ENCODE measurements at regions not wholly inside any gene's neighbourhood (a gene's known extent, or its start where the extent isn't known, plus 50 kb on each side); places are given as distances from the start of the nearest gene placed in this dataset.

DNA sequence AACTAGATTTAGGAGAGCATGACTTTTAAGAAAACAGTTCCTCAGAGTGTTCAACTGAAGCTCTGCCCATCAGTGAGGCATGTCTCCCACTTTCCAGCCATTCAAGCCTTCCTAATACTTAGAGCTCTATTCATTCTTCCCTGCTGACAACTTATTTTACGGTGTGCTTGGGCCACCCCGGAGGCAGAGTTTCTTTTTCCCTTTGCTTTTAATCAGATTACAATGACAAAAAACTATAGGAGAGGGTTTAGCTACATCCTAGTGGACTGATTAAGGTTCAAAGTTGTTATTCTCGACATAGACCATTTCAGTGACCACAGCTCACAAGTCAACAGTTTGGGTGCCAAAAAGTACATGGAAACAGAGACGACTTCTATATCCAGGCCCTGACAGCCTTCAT lies 167.8 kb upstream of the TRIB2 start:
- H3K9me3 Mint-ChIP-seq, result no peaks in the 10 kb centered on the region
- DNase-seq, result no peak
- H3K27ac Mint-ChIP-seq, result peak overlapping the region; percentile 5; the same call in 1 of the 2 replicates
- H3K27me3 Mint-ChIP-seq (ENCODE audit: insufficient read depth), result no peaks in the 10 kb centered on the region; the same call in 1 of the 2 replicates
- no peak overlapping the region for H3K4me3 Mint-ChIP-seq
- H3K36me3 Mint-ChIP-seq (ENCODE audit: low read depth), result peaks cover 6% of the 10 kb centered on the region
- TF ChIP-seq, protein P1, sequence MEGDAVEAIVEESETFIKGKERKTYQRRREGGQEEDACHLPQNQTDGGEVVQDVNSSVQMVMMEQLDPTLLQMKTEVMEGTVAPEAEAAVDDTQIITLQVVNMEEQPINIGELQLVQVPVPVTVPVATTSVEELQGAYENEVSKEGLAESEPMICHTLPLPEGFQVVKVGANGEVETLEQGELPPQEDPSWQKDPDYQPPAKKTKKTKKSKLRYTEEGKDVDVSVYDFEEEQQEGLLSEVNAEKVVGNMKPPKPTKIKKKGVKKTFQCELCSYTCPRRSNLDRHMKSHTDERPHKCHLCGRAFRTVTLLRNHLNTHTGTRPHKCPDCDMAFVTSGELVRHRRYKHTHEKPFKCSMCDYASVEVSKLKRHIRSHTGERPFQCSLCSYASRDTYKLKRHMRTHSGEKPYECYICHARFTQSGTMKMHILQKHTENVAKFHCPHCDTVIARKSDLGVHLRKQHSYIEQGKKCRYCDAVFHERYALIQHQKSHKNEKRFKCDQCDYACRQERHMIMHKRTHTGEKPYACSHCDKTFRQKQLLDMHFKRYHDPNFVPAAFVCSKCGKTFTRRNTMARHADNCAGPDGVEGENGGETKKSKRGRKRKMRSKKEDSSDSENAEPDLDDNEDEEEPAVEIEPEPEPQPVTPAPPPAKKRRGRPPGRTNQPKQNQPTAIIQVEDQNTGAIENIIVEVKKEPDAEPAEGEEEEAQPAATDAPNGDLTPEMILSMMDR (IDR thresholded peaks at IDR 0.05), result no peak
- H3K4me1 Mint-ChIP-seq (ENCODE audit: low read depth), result peaks cover 20% of the 10 kb centered on the region

DNA sequence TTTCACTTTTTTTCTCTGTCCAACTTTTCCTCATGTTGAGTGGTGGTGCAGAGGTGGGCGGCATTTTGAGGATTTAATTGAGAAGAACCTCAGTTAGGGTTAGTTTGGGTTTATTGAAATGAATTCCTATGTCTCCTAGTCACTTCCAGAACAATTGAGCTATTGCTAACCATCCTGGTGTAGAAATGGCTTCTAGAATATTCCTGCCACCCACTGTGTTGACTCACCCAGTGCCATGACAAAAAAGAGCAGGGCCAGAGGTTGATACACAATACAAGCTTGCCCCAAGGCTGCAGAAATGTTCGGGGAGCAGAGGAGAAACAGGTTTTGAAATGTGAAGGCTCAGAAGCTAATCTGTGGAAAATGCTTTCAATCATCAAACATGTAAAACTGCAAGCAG lies 167.1 kb upstream of the TRIB2 start:
- Mint-ChIP-seq H3K27me3 (ENCODE audit: insufficient read depth) (no peaks in the 10 kb centered on the region; the same call in 1 of the 2 replicates), H3K4me1 (ENCODE audit: low read depth) (peaks cover 25% of the 10 kb centered on the region), H3K9me3 (no peaks in the 10 kb centered on the region), H3K4me3 (no peak overlapping the region), H3K36me3 (ENCODE audit: low read depth) (peaks cover 6% of the 10 kb centered on the region), H3K27ac (no peak overlapping the region; the same call in 1 of the 2 replicates)
- TF ChIP-seq, protein P1 (IDR thresholded peaks at IDR 0.05), result no peak
- peak; percentile 55 for DNase-seq

DNA sequence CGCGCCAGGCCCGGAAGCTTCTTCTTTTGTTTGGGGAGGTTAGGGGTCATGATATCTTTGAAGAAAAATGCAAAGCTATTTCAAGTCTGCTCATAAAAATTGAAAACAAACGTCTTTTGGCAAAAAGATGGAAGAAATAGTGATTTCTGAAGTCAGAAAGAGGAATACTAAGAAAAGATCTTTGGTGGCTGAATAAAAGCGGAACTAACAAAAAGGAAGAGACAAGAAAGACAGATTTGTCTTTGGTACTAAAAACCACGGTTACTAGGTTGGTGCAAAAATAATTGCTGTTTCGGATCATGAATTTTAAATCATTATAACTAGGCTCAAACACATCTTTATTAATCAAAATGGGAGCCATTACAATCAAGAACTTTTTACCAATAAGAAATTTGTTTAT lies 164.6 kb upstream of the TRIB2 start:
- peaks cover 49% of the 10 kb centered on the region for H3K4me1 Mint-ChIP-seq (ENCODE audit: low read depth)
- H3K4me3 Mint-ChIP-seq, result no peak overlapping the region
- H3K27me3 Mint-ChIP-seq (ENCODE audit: insufficient read depth), result no peaks in the 10 kb centered on the region; the same call in none of the 2 replicates
- no peaks in the 10 kb centered on the region for H3K9me3 Mint-ChIP-seq
- TF ChIP-seq, protein P1 (IDR thresholded peaks at IDR 0.05), result no peak
- H3K36me3 Mint-ChIP-seq (ENCODE audit: low read depth), result peaks cover 6% of the 10 kb centered on the region
- no peak for DNase-seq
- H3K27ac Mint-ChIP-seq, result no peak overlapping the region

- Mint-ChIP-seq H3K4me1 (ENCODE audit: low read depth) (peaks cover 49% of the 10 kb centered on the region), H3K27me3 (ENCODE audit: insufficient read depth) (no peaks in the 10 kb centered on the region; the same call in 1 of the 2 replicates), H3K9me3 (no peaks in the 10 kb centered on the region), H3K36me3 (ENCODE audit: low read depth) (peaks cover 6% of the 10 kb centered on the region), H3K4me3 (peak overlapping the region; percentile 66; the same call in 1 of the 2 replicates), H3K27ac (peak overlapping the region; percentile 86)
- TF ChIP-seq, protein P1 (IDR thresholded peaks at IDR 0.05), result no peak; the same call in 1 of the 2 replicates
- DNase-seq, result peak; percentile 22
These were observed 162.3 kb upstream of the TRIB2 start for GRCh38 chr2:12554224-12555011.

GRCh38 chr2:12555012-12555645 lies 161.6 kb upstream of the TRIB2 start:
- TF ChIP-seq, protein P1 (IDR thresholded peaks at IDR 0.05), result no peak; the same call in 1 of the 2 replicates
- no peaks in the 10 kb centered on the region; the same call in 1 of the 2 replicates for H3K27me3 Mint-ChIP-seq (ENCODE audit: insufficient read depth)
- peak overlapping the region; percentile 86 for H3K27ac Mint-ChIP-seq
- DNase-seq, result peak; percentile 66
- H3K4me1 Mint-ChIP-seq (ENCODE audit: low read depth), result peaks cover 43% of the 10 kb centered on the region
- H3K9me3 Mint-ChIP-seq, result no peaks in the 10 kb centered on the region
- H3K36me3 Mint-ChIP-seq (ENCODE audit: low read depth), result peaks cover 6% of the 10 kb centered on the region
- peak overlapping the region; percentile 66 for H3K4me3 Mint-ChIP-seq

All from HFFc6 (cell line).